Left ventricle myocardium inferior (tissue), 1 donor: ENCODE measurements at regions not wholly inside any gene's neighbourhood (a gene's known extent, or its start where the extent isn't known, plus 50 kb on each side); places are given as distances from the start of the nearest gene placed in this dataset.

ENCODE experiments used
- DNase-seq: peaks from one replicate; pipeline ENCODE4 v3.0.0-alpha.2; 2020
- H3K27ac ChIP-seq: fragments of 200-600 bp; replicated peaks from 2 replicates; pipeline ENCODE4 v1.8.0; 2021
- H3K27me3 ChIP-seq: fragments of 200-600 bp; 2 replicates; pipeline ENCODE4 v1.8.0; 2021; ENCODE audit warnings: low read depth
- H3K36me3 ChIP-seq: fragments of 200-600 bp; 2 replicates; pipeline ENCODE4 v1.8.0; 2021
- H3K4me1 ChIP-seq: fragments of 200-600 bp; 2 replicates; pipeline ENCODE4 v1.8.0; 2021
- H3K4me3 ChIP-seq: fragments of 200-600 bp; 2 replicates; pipeline ENCODE4 v1.8.0; 2021; ENCODE audit warnings: mild to moderate bottlenecking, moderate library complexity
- H3K9me3 ChIP-seq: fragments of 200-600 bp; replicated peaks from 2 replicates; pipeline ENCODE4 v1.8.0; 2021
- CTCF ChIP-seq: fragments of 200-600 bp; IDR thresholded peaks from 2 replicates; pipeline ENCODE4 v1.8.0; 2021; ENCODE audit warnings: antibody characterized with exemption, mild to moderate bottlenecking, borderline replicate concordance
- intact Hi-C: fragments of 100-400 bp; cut with micrococcal nuclease; formaldehyde crosslinking; loops from one replicate; pipeline ENCODE4 v1.11.0; 2022
- donor health status: DM: no; HTN: yes; CAD: no; lungs with severe emphysema.

GRCh38 chr9:91160599-91161464, 200.9 kb downstream of the AUH start:
- no peak for TF ChIP-seq CTCF
- H3K36me3 ChIP-seq = no peaks in the 10 kb centered on the region
- H3K4me3 ChIP-seq = no peak overlapping the region
- intact Hi-C loops = no loop called here
- H3K27ac ChIP-seq = peak overlapping the region; percentile 74
- no peaks in the 10 kb centered on the region for H3K27me3 ChIP-seq
- H3K4me1 ChIP-seq = peaks cover 29% of the 10 kb centered on the region
- H3K9me3 ChIP-seq = no peaks in the 10 kb centered on the region
- DNase-seq = no peak

GRCh38 chr9:91161465-91162300, 200.0 kb downstream of the AUH start:
- Histone ChIP-seq H3K27ac (no peak overlapping the region), H3K36me3 (no peaks in the 10 kb centered on the region)

GRCh38 chr9:91162311-91162710, 199.4 kb downstream of the AUH start:
- intact Hi-C loops = no loop called here
- no peak for TF ChIP-seq CTCF
- Histone ChIP-seq H3K27ac (no peak overlapping the region), H3K36me3 (no peaks in the 10 kb centered on the region), H3K27me3 (no peaks in the 10 kb centered on the region), H3K9me3 (no peaks in the 10 kb centered on the region), H3K4me1 (peaks cover 37% of the 10 kb centered on the region), H3K4me3 (no peak overlapping the region)
- no peak for DNase-seq

More at GRCh38 chr9:91161465-91162300, 200.0 kb downstream of the AUH start:
- Histone ChIP-seq H3K4me1 (peaks cover 31% of the 10 kb centered on the region), H3K4me3 (no peak overlapping the region), H3K27me3 (no peaks in the 10 kb centered on the region), H3K9me3 (no peaks in the 10 kb centered on the region)
- intact Hi-C loops = no loop called here
- TF ChIP-seq CTCF = no peak
- DNase-seq = no peak

GRCh38 chr9:91162784-91163443, 198.8 kb downstream of the AUH start:
- H3K27me3 ChIP-seq = no peaks in the 10 kb centered on the region
- H3K4me3 ChIP-seq = no peak overlapping the region
- H3K27ac ChIP-seq = no peak overlapping the region
- no peak for DNase-seq
- no peaks in the 10 kb centered on the region for H3K36me3 ChIP-seq
- H3K9me3 ChIP-seq = no peaks in the 10 kb centered on the region
- no peak for TF ChIP-seq CTCF
- peaks cover 37% of the 10 kb centered on the region for H3K4me1 ChIP-seq
- intact Hi-C loops = no loop called here

GRCh38 chr9:91163444-91163772, 198.3 kb downstream of the AUH start:
- no peak for DNase-seq
- Histone ChIP-seq H3K4me1 (peaks cover 37% of the 10 kb centered on the region), H3K4me3 (no peak overlapping the region), H3K36me3 (no peaks in the 10 kb centered on the region), H3K27me3 (no peaks in the 10 kb centered on the region), H3K27ac (no peak overlapping the region), H3K9me3 (no peaks in the 10 kb centered on the region)
- intact Hi-C loops = no loop called here
- TF ChIP-seq CTCF = no peak
